ENCODE measurements at regions not wholly inside any gene's neighbourhood (a gene's known extent, or its start where the extent isn't known, plus 50 kb on each side); places are given as distances from the start of the nearest gene placed in this dataset.
A peak's percentile ranks its signal among the peaks of the same experiment; 100 is the strongest.

- Mint-ChIP-seq H3K27me3 (ENCODE audit: low read depth) (peaks cover 2% of the 10 kb centered on the region), H3K27ac (ENCODE audit: unreplicated experiment) (no peak overlapping the region), H3K9me3 (peaks cover 3% of the 10 kb centered on the region), H3K36me3 (ENCODE audit: low read depth) (no peaks in the 10 kb centered on the region), H3K4me1 (no peaks in the 10 kb centered on the region), H3K4me3 (no peak overlapping the region)
- DNase-seq (ENCODE audit: low read depth, low spot score): peak; percentile 6
- TF ChIP-seq CTCF (conservative IDR thresholded peaks at IDR 0.05): peak; percentile 75
These were observed 402.9 kb downstream of the CYLC2 start for GRCh38 chr9:103397868-103398600.

GRCh38 chr9:103399535-103399934 lies 404.4 kb downstream of the CYLC2 start:
- H3K27me3 Mint-ChIP-seq (ENCODE audit: low read depth): peaks cover 2% of the 10 kb centered on the region
- no peak overlapping the region for H3K27ac Mint-ChIP-seq (ENCODE audit: unreplicated experiment)
- TF ChIP-seq CTCF (conservative IDR thresholded peaks at IDR 0.05): no peak
- H3K9me3 Mint-ChIP-seq: peaks cover 2% of the 10 kb centered on the region
- no peak overlapping the region for H3K4me3 Mint-ChIP-seq
- no peaks in the 10 kb centered on the region for H3K36me3 Mint-ChIP-seq (ENCODE audit: low read depth)
- no peak for DNase-seq (ENCODE audit: low read depth, low spot score)
- no peaks in the 10 kb centered on the region for H3K4me1 Mint-ChIP-seq

GRCh38 chr9:103407260-103407659 lies 412.1 kb downstream of the CYLC2 start:
- Mint-ChIP-seq H3K4me1 (no peaks in the 10 kb centered on the region), H3K27ac (ENCODE audit: unreplicated experiment) (no peak overlapping the region), H3K27me3 (ENCODE audit: low read depth) (no peaks in the 10 kb centered on the region), H3K9me3 (no peaks in the 10 kb centered on the region), H3K4me3 (no peak overlapping the region), H3K36me3 (ENCODE audit: low read depth) (no peaks in the 10 kb centered on the region)
- no peak for TF ChIP-seq CTCF (conservative IDR thresholded peaks at IDR 0.05)
- DNase-seq (ENCODE audit: low read depth, low spot score): no peak

- Mint-ChIP-seq H3K9me3 (no peaks in the 10 kb centered on the region), H3K4me3 (no peak overlapping the region), H3K36me3 (ENCODE audit: low read depth) (no peaks in the 10 kb centered on the region), H3K27ac (ENCODE audit: unreplicated experiment) (no peak overlapping the region), H3K4me1 (no peaks in the 10 kb centered on the region), H3K27me3 (ENCODE audit: low read depth) (no peaks in the 10 kb centered on the region)
- no peak for DNase-seq (ENCODE audit: low read depth, low spot score)
- no peak for TF ChIP-seq CTCF (conservative IDR thresholded peaks at IDR 0.05)
These were observed 414.9 kb downstream of the CYLC2 start for GRCh38 chr9:103410059-103410458.

- TF ChIP-seq CTCF (conservative IDR thresholded peaks at IDR 0.05): no peak
- H3K27ac Mint-ChIP-seq (ENCODE audit: unreplicated experiment): no peak overlapping the region
- no peaks in the 10 kb centered on the region for H3K27me3 Mint-ChIP-seq (ENCODE audit: low read depth)
- no peaks in the 10 kb centered on the region for H3K4me1 Mint-ChIP-seq
- H3K4me3 Mint-ChIP-seq: no peak overlapping the region
- peaks cover 3% of the 10 kb centered on the region for H3K9me3 Mint-ChIP-seq
- no peak for DNase-seq (ENCODE audit: low read depth, low spot score)
- H3K36me3 Mint-ChIP-seq (ENCODE audit: low read depth): no peaks in the 10 kb centered on the region
These were observed 432.6 kb downstream of the CYLC2 start for GRCh38 chr9:103427696-103428095.
